Keratinocyte (primary cell): ENCODE measurements at regions not wholly inside any gene's neighbourhood (a gene's known extent, or its start where the extent isn't known, plus 50 kb on each side); places are given as distances from the start of the nearest gene placed in this dataset.

ENCODE experiments used
- DNase-seq: peaks from one replicate; pipeline ENCODE4 v3.0.0-alpha.2; 2011; ENCODE audit warnings: low read depth, missing footprints, low spot score
- FAIRE-seq: peaks from 2 replicates; lab custom pipeline; 2011; peaks lifted over from hg19 to GRCh38; lab: Jason Lieb, UNC
- H2AFZ ChIP-seq: 2 replicates; pipeline ENCODE4 v1.6.0; 2012; ENCODE audit warnings: low read length, control low read depth, inconsistent platforms; ENCODE audit not compliant: control insufficient read depth
- H3K27ac ChIP-seq: 2 replicates; pipeline ENCODE4 v1.5.1; 2011; ENCODE audit warnings: low read length; ENCODE audit not compliant: control insufficient read depth, insufficient read depth
- H3K27me3 ChIP-seq: 3 replicates; pipeline ENCODE4 v1.6.0; 2011; ENCODE audit warnings: low read length; ENCODE audit not compliant: control insufficient read depth, insufficient read depth; ENCODE audit errors: extremely low read depth
- H3K36me3 ChIP-seq, 2 experiments: 2 replicates in 1 of 2; 3 replicates in 1 of 2; pipeline ENCODE4 v1.5.1; 2011; ENCODE audit warnings: low read length in 2 of 2, mild to moderate bottlenecking in 1 of 2; ENCODE audit not compliant: control insufficient read depth in 2 of 2, insufficient read depth in 2 of 2; ENCODE audit errors: extremely low read depth in 1 of 2
- H3K4me1 ChIP-seq: 3 replicates; pipeline ENCODE4 v1.5.1; 2011; ENCODE audit warnings: low read length; ENCODE audit not compliant: control insufficient read depth, insufficient read depth; ENCODE audit errors: extremely low read depth
- H3K4me2 ChIP-seq: 3 replicates; pipeline ENCODE4 v1.6.0; 2011; ENCODE audit warnings: low read depth, low read length; ENCODE audit not compliant: control insufficient read depth, insufficient read depth; ENCODE audit errors: extremely low read depth
- H3K4me3 ChIP-seq, 3 experiments: fragments of 200-600 bp in 1 of 3; sonication (generic) in 1 of 3; 2 replicates in 2 of 3; 3 replicates in 1 of 3; pipeline ENCODE4 v1.5.1; 2011 to 2016; ENCODE audit warnings: low read length in 3 of 3, mild to moderate bottlenecking in 3 of 3, control low read depth in 2 of 3, inconsistent platforms in 1 of 3, low read depth in 1 of 3, mixed read lengths in 1 of 3, mixed run types in 1 of 3, moderate library complexity in 1 of 3; ENCODE audit not compliant: control insufficient read depth in 2 of 3, insufficient read depth in 2 of 3; ENCODE audit errors: extremely low read depth in 1 of 3
- H3K79me2 ChIP-seq: 2 replicates; pipeline ENCODE4 v1.6.0; 2012; ENCODE audit warnings: low read length; ENCODE audit not compliant: control insufficient read depth, insufficient read depth
- H3K9ac ChIP-seq: 3 replicates; pipeline ENCODE4 v1.6.0; 2011; ENCODE audit warnings: low read length; ENCODE audit not compliant: control insufficient read depth, insufficient read depth; ENCODE audit errors: extremely low read depth
- H3K9me1 ChIP-seq: 3 replicates; pipeline ENCODE4 v1.6.0; 2011; ENCODE audit warnings: low read length; ENCODE audit not compliant: control insufficient read depth, insufficient read depth; ENCODE audit errors: extremely low read depth
- H3K9me3 ChIP-seq: 2 replicates; pipeline ENCODE4 v1.5.1; 2012; ENCODE audit warnings: low read depth, low read length; ENCODE audit not compliant: control insufficient read depth
- H4K20me1 ChIP-seq: 3 replicates; pipeline ENCODE4 v1.6.0; 2011; ENCODE audit warnings: low read length; ENCODE audit not compliant: control insufficient read depth, insufficient read depth; ENCODE audit errors: extremely low read depth
- CTCF ChIP-seq, 3 experiments: IDR thresholded peaks in 1 of 3; conservative IDR thresholded peaks in 1 of 3; optimal IDR thresholded peaks in 1 of 3; 2 replicates in 2 of 3; 3 replicates in 1 of 3; pipeline versions ENCODE3 to v1.5.1; 2011; ENCODE audit warnings: low read length in 3 of 3, mild to moderate bottlenecking in 3 of 3, moderate library complexity in 2 of 3, control low read depth in 1 of 3, inconsistent platforms in 1 of 3; ENCODE audit not compliant: insufficient read depth in 2 of 3; ENCODE audit errors: extremely low read depth in 1 of 3
- EZH2 ChIP-seq: IDR thresholded peaks from one replicate; pipeline ENCODE4 v1.6.1; 2012; ENCODE audit warnings: inconsistent platforms, mild to moderate bottlenecking, low read length, moderate library complexity
- dilution Hi-C: fragments of 300-500 bp; cut with MboI; formaldehyde crosslinking; loops from one replicate; pipeline ENCODE4 v1.7.0; 2020; ENCODE audit warnings: low sequenced_read_pairs; ENCODE audit not compliant: extremely low pct_ligation_motif_present

- no peaks in the 10 kb centered on the region for H3K79me2 ChIP-seq
- no peaks in the 10 kb centered on the region for H3K27me3 ChIP-seq
- H3K4me2 ChIP-seq, result no peak overlapping the region
- DNase-seq (no peak), FAIRE-seq (no peak)
- TF ChIP-seq CTCF (optimal IDR thresholded peaks at IDR 0.05 in 1 of 3, IDR thresholded peaks at IDR 0.05 in 1 of 3, conservative IDR thresholded peaks at IDR 0.05 in 1 of 3; ENCODE audit: extremely low read depth in 1 of 3, insufficient read depth in 2 of 3, low read length in 3 of 3) (no peak), EZH2 (no peak)
- dilution Hi-C loops, result no loop called here
- H3K36me3 ChIP-seq, result no peaks in the 10 kb centered on the region
- no peak overlapping the region for H2AFZ ChIP-seq
- H3K27ac ChIP-seq, result no peak overlapping the region
- no peaks in the 10 kb centered on the region for H3K9me1 ChIP-seq
- H3K4me3 ChIP-seq, result no peak overlapping the region
- peaks cover 24% of the 10 kb centered on the region for H3K9me3 ChIP-seq
- H3K4me1 ChIP-seq, result no peaks in the 10 kb centered on the region
- H3K9ac ChIP-seq, result no peak overlapping the region
- H4K20me1 ChIP-seq, result no peaks in the 10 kb centered on the region
Measured at GRCh38 chr22:48940266-48941032, 887.2 kb downstream of the BRD1 start.

- Histone ChIP-seq H3K36me3 (no peaks in the 10 kb centered on the region), H3K4me2 (no peak overlapping the region), H3K27me3 (no peaks in the 10 kb centered on the region), H3K79me2 (no peaks in the 10 kb centered on the region), H3K9ac (no peak overlapping the region), H3K27ac (no peak overlapping the region), H3K4me1 (no peaks in the 10 kb centered on the region), H2AFZ (no peak overlapping the region), H3K9me1 (no peaks in the 10 kb centered on the region), H3K9me3 (peaks cover 23% of the 10 kb centered on the region), H4K20me1 (no peaks in the 10 kb centered on the region), H3K4me3 (no peak overlapping the region)
- TF ChIP-seq EZH2 (no peak), CTCF (optimal IDR thresholded peaks at IDR 0.05 in 1 of 3, IDR thresholded peaks at IDR 0.05 in 1 of 3, conservative IDR thresholded peaks at IDR 0.05 in 1 of 3; ENCODE audit: extremely low read depth in 1 of 3, insufficient read depth in 2 of 3, low read length in 3 of 3) (no peak)
- dilution Hi-C loops, result no loop called here
- DNase-seq (no peak), FAIRE-seq (no peak)
Measured at GRCh38 chr22:48939441-48940265, 888.0 kb downstream of the BRD1 start.
